PFSK-1 (cell line): ENCODE measurements at regions not wholly inside any gene's neighbourhood (a gene's known extent, or its start where the extent isn't known, plus 50 kb on each side); places are given as distances from the start of the nearest gene placed in this dataset.

Source experiments
- FOXP2 ChIP-seq: optimal IDR thresholded peaks from 2 replicates; pipeline ENCODE3; 2011; ENCODE audit warnings: borderline replicate concordance, control low read depth, inconsistent platforms; ENCODE audit not compliant: insufficient read depth; ENCODE audit errors: extremely low read length, extremely low read depth
- POLR2AphosphoS5 ChIP-seq: IDR thresholded peaks from 2 replicates; pipeline ENCODE4 v1.6.1; 2012; ENCODE audit warnings: low read depth, mild to moderate bottlenecking, control low read depth, low read length, moderate library complexity
- SIN3A ChIP-seq: IDR thresholded peaks from 2 replicates; pipeline ENCODE4 v1.6.1; 2012; ENCODE audit warnings: mild to moderate bottlenecking, low read length, moderate library complexity, borderline replicate concordance; ENCODE audit not compliant: insufficient read depth
- TAF1 ChIP-seq: IDR thresholded peaks from 2 replicates; pipeline ENCODE4 v1.6.1; 2012; ENCODE audit warnings: low read length, control low read depth, borderline replicate concordance; ENCODE audit not compliant: insufficient read depth
- TF ChIP-seq, protein P1 (sequence below), 2 experiments: IDR thresholded peaks; 2 replicates each; pipeline versions ENCODE4 v1.6.1 to v1.8.0; 2011 to 2012; ENCODE audit warnings: low read depth in 2 of 2, low read length in 2 of 2, control low read depth in 1 of 2, inconsistent platforms in 1 of 2, mild to moderate bottlenecking in 1 of 2, moderate library complexity in 1 of 2; ENCODE audit not compliant: insufficient read depth in 1 of 2

DNA sequence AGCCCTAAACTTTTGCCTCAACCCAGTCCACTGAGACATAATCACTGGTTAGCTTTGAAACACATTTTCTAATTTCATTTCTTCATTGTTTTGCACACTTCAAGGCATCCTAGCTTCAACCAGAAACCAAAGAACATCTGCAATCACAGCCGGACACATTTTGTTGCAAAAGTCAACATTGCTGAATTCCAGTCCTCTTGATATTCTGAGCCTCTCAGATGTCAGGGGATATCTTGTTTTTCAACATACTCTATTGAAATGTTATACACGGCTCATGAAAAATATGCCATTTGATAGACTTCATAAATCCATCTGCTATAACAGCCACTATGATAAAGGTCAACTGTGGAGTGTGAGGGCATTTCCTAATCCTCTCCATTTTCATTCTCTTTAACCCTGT is 241.6 kb upstream of the PUDP start:
- no peak for TF ChIP-seq POLR2AphosphoS5
- TF ChIP-seq SIN3A: no peak
- no peak for TF ChIP-seq TAF1
- TF ChIP-seq FOXP2: no peak
- TF ChIP-seq, protein P1, sequence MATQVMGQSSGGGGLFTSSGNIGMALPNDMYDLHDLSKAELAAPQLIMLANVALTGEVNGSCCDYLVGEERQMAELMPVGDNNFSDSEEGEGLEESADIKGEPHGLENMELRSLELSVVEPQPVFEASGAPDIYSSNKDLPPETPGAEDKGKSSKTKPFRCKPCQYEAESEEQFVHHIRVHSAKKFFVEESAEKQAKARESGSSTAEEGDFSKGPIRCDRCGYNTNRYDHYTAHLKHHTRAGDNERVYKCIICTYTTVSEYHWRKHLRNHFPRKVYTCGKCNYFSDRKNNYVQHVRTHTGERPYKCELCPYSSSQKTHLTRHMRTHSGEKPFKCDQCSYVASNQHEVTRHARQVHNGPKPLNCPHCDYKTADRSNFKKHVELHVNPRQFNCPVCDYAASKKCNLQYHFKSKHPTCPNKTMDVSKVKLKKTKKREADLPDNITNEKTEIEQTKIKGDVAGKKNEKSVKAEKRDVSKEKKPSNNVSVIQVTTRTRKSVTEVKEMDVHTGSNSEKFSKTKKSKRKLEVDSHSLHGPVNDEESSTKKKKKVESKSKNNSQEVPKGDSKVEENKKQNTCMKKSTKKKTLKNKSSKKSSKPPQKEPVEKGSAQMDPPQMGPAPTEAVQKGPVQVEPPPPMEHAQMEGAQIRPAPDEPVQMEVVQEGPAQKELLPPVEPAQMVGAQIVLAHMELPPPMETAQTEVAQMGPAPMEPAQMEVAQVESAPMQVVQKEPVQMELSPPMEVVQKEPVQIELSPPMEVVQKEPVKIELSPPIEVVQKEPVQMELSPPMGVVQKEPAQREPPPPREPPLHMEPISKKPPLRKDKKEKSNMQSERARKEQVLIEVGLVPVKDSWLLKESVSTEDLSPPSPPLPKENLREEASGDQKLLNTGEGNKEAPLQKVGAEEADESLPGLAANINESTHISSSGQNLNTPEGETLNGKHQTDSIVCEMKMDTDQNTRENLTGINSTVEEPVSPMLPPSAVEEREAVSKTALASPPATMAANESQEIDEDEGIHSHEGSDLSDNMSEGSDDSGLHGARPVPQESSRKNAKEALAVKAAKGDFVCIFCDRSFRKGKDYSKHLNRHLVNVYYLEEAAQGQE (IDR thresholded peaks at IDR 0.05; ENCODE audit: insufficient read depth in 1 of 2, low read depth in 2 of 2, low read length in 2 of 2): no peak
